Heart left ventricle (tissue), 16 donors: ENCODE measurements at regions not wholly inside any gene's neighbourhood (a gene's known extent, or its start where the extent isn't known, plus 50 kb on each side); places are given as distances from the start of the nearest gene placed in this dataset.

ENCODE experiments used
- ATAC-seq, 4 donors: fragments of 200-7000 bp; cut with Tn5 transposase; one replicate each; pipeline ENCODE4 v1.9.1; 2020 to 2022; ENCODE audit warnings: moderate library complexity in 4 of 4, mild to moderate bottlenecking in 3 of 4, moderate number of reproducible peaks in 1 of 4
- DNase-seq, 5 donors: peaks; one replicate each; pipeline ENCODE4 v3.0.0-alpha.2; 2020
- H3K27ac ChIP-seq, 12 donors: fragments of 200-600 bp; sonication (generic) in 4 of 12; one replicate each; pipeline versions ENCODE4 v1.5.0 to v1.8.0; 2016 to 2022; ENCODE audit warnings: mild to moderate bottlenecking in 2 of 12
- H3K27me3 ChIP-seq, 9 donors: fragments of 200-600 bp; sonication (generic) in 2 of 9; one replicate each; pipeline versions ENCODE4 v1.5.1 to v1.8.0; 2016 to 2022; ENCODE audit warnings: mild to moderate bottlenecking in 3 of 9
- H3K36me3 ChIP-seq, 9 donors: fragments of 200-600 bp; sonication (generic) in 2 of 9; one replicate each; pipeline versions ENCODE4 v1.5.0 to v1.8.0; 2018 to 2022; ENCODE audit warnings: mild to moderate bottlenecking in 2 of 9
- H3K4me1 ChIP-seq, 12 donors: fragments of 200-600 bp; sonication (generic) in 4 of 12; one replicate each; pipeline versions ENCODE4 v1.5.0 to v1.8.0; 2016 to 2022; ENCODE audit warnings: mild to moderate bottlenecking in 3 of 12
- H3K4me3 ChIP-seq, 12 donors: fragments of 200-600 bp; sonication (generic) in 4 of 12; one replicate each; pipeline versions ENCODE4 v1.5.0 to v1.8.0; 2017 to 2022; ENCODE audit warnings: mild to moderate bottlenecking in 9 of 12, moderate library complexity in 4 of 12
- H3K9me3 ChIP-seq, 12 donors: fragments of 200-600 bp; sonication (generic) in 4 of 12; one replicate each; pipeline versions ENCODE4 v1.5.0 to v1.8.0; 2016 to 2022; ENCODE audit warnings: mild to moderate bottlenecking in 1 of 12
- POLR2A ChIP-seq, 2 donors: fragments of 450-650 bp; IDR thresholded peaks; one replicate each; pipeline ENCODE4 v1.6.1; 2017; ENCODE audit warnings: antibody characterized with exemption in 2 of 2, mild to moderate bottlenecking in 2 of 2, moderate library complexity in 2 of 2
- WGBS, 4 donors: extraction: QIAGEN DNeasy Blood & Tissue Kit in 2 of 4; methylation state at CpG; one replicate each; pipeline versions ENCODE4 v1.1.5 to v1.1.7; 2013 to 2018; 5-methylcytosine and 5-hydroxymethylcytosine counted together
- intact Hi-C, 10 donors: fragments of 100-400 bp; cut with DNase I; formaldehyde crosslinking; loops; one replicate each; pipeline versions ENCODE4 v1.11.1 to v1.14.2; 2022
- TF ChIP-seq, protein P1 (sequence below), 12 donors: fragments of 200-600 bp; sonication (generic) in 4 of 12; IDR thresholded peaks; one replicate each; pipeline versions ENCODE4 v1.5.0 to v1.8.0; 2018 to 2022; ENCODE audit warnings: antibody characterized with exemption in 12 of 12, mild to moderate bottlenecking in 5 of 12
- donor health status: ischemic (EF 13 %, LVEDD 7.1; RV severe dilation, severe dysfunction).
- donor health status: healthy with polysubstance abuse.
- donor health status: DM: no; HTN: yes; CAD: no.
- donor health status: DM: no; HTN: no; CAD: no.
- donor health status: ischemic (EF 25% LVEDD 6.9; RV normal size, moderate dysfunction).
- donor health status: ischemic (EF 25% LVEDD 5.7; RV mildly dilated, moderate dysfunction).
- donor health status: healthy.
- donor health status: DM: yes; HTN: yes; CAD: no.
- donor health status: ischemic (EF 35%, LVEDD 5.7; RV mildly dilated, moderate dysfunction).
- donor health status: nonischemic (EF 11% LVEDD 7.7; RV severe dilation, severe dysfunction).
- donor health status: DM: yes; HTN: yes; CAD: no.
- donor health status: PGD.
- donor health status: ischemic (EF 29% LVEDD 5.4; RV normal size, mild dysfunction).
- donor health status: nonischemic (EF 23%, LVEDD 6.1; RV moderate dilation, normal function).

DNA sequence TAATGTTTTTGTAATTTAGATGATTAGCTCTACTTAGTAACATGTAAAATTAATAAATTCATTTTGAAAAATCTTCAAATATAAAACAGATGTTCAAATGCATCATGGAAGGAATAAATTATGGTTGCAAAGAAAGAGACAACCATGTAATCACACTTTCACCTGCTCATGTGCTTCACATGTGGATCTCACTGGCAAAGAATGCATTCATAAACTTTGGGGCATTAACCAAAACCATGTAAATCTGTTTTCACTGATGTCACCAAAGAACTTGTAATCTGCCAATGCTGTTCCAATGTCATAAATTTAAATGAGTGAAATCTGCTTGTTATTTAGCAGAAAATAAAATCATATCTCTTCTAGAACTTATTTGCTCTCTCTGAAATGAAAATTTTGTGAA lies 142.7 kb downstream of the TENT5A start:
- Histone ChIP-seq H3K4me3 (no peak overlapping the region), H3K27me3 (no peaks in the 10 kb centered on the region), H3K36me3 (no peaks in the 10 kb centered on the region), H3K4me1 (peaks cover 0 to 20% (median 4%) of the 10 kb centered on the region in 12 donors), H3K27ac (no peak overlapping the region), H3K9me3 (peaks cover 0 to under 1% (median 0%) of the 10 kb centered on the region in 12 donors)
- intact Hi-C loops: loop anchor here in 2 of 10 donors (10.0 kb wide), 2 partner anchors 135 to 405 kb away; no protein-coding TSS in a partner anchor
- no peak for TF ChIP-seq POLR2A (IDR thresholded peaks at IDR 0.05)
- TF ChIP-seq, protein P1, sequence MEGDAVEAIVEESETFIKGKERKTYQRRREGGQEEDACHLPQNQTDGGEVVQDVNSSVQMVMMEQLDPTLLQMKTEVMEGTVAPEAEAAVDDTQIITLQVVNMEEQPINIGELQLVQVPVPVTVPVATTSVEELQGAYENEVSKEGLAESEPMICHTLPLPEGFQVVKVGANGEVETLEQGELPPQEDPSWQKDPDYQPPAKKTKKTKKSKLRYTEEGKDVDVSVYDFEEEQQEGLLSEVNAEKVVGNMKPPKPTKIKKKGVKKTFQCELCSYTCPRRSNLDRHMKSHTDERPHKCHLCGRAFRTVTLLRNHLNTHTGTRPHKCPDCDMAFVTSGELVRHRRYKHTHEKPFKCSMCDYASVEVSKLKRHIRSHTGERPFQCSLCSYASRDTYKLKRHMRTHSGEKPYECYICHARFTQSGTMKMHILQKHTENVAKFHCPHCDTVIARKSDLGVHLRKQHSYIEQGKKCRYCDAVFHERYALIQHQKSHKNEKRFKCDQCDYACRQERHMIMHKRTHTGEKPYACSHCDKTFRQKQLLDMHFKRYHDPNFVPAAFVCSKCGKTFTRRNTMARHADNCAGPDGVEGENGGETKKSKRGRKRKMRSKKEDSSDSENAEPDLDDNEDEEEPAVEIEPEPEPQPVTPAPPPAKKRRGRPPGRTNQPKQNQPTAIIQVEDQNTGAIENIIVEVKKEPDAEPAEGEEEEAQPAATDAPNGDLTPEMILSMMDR (IDR thresholded peaks at IDR 0.05): no peak
- no peak for ATAC-seq
- DNase-seq: no peak

DNA sequence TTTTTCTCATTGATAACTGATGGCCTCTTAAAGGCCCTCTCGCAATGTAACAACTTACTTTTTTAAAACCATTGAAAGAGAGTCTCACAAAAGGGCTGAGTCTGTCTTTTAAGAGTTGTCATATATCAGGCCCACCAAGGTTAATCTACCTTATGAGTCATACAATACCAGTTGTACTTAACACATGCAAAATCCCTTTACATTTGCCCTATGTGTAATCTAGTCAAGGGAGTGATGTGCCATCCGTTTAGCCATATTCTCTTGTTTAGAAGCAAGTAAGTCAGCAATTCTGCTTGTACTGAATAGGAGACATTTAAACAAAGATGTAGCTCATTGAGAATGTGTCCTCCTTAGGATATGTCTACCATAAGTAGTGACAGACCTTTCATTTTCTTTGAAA lies 143.7 kb downstream of the TENT5A start:
- no peak for ATAC-seq
- no peak for DNase-seq
- Histone ChIP-seq H3K27ac (no peak overlapping the region), H3K4me3 (no peak overlapping the region), H3K9me3 (peaks cover 0 to 8% (median 0%) of the 10 kb centered on the region in 12 donors), H3K27me3 (no peaks in the 10 kb centered on the region), H3K4me1 (peaks cover 0 to 11% (median 0%) of the 10 kb centered on the region in 12 donors), H3K36me3 (no peaks in the 10 kb centered on the region)
- 86 to 96% (median 92%) methylated on average over 2 of the region's 2 CpGs for WGBS, 4 donors
- intact Hi-C loops: loop anchor here in 1 of 10 donors (10.0 kb wide), 1 partner anchor 136 kb away; no protein-coding TSS in a partner anchor
- no peak for TF ChIP-seq POLR2A (IDR thresholded peaks at IDR 0.05)
- TF ChIP-seq, protein P1 (IDR thresholded peaks at IDR 0.05): no peak

DNA sequence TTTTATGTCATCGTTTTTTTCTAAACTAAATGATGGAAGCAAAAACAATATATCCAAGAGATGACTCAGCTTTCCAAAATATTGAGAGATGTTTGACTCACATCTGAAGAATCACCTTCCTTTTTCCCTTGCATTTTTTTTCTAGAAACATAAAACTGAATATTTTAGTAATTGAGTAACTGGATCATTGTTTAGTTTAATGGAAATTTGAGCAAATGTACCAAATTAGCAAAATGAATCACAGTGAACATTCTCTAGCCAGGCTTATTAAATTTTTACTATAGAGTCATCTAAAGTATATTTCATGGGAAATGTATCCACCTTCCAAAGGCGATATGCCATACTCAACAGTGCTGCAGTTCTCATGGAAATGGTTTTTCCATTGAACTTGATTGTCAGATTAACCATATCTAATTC lies 145.5 kb downstream of the TENT5A start:
- Histone ChIP-seq H3K27me3 (no peaks in the 10 kb centered on the region), H3K36me3 (no peaks in the 10 kb centered on the region), H3K9me3 (peaks cover 0 to 9% (median 0%) of the 10 kb centered on the region in 12 donors), H3K27ac (no peak overlapping the region), H3K4me1 (peaks cover 0 to 4% (median 0%) of the 10 kb centered on the region in 12 donors), H3K4me3 (no peak overlapping the region)
- TF ChIP-seq, protein P1 (IDR thresholded peaks at IDR 0.05): no peak
- TF ChIP-seq POLR2A (IDR thresholded peaks at IDR 0.05): no peak
- intact Hi-C loops: loop anchor here in 1 of 10 donors (10.0 kb wide), 1 partner anchor 138 kb away; no protein-coding TSS in a partner anchor
- DNase-seq: no peak
- WGBS, 4 donors: 86 to 91% (median 88%) methylated on average over 2 of the region's 2 CpGs
- no peak for ATAC-seq

DNA sequence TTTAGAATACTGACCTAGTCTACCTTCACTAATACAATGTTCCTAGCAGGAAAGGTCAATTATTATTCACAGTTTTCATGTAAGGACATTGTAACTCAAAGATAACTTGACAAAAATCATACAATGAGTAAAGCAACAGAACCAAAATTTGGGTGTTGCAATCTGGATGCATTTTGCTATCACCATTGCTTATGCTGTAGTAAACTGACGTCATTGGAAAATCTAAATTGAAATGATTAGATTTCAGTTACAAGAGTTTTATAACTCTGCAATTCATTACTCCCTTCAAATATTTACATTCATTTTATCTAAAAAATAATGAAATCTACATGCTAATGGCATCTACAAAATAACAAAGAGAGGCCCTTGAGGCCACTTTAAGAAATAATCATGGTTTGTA lies 147.0 kb downstream of the TENT5A start:
- no peak overlapping the region for H3K4me3 ChIP-seq
- TF ChIP-seq, protein P1 (IDR thresholded peaks at IDR 0.05): no peak
- no peak for TF ChIP-seq POLR2A (IDR thresholded peaks at IDR 0.05)
- no peaks in the 10 kb centered on the region for H3K36me3 ChIP-seq
- no peak overlapping the region for H3K27ac ChIP-seq
- DNase-seq: no peak
- H3K4me1 ChIP-seq: peaks cover 0 to 4% (median 0%) of the 10 kb centered on the region in 12 donors
- ATAC-seq: no peak
- H3K27me3 ChIP-seq: no peaks in the 10 kb centered on the region
- 88 to 93% (median 90%) methylated on average over 1 of the region's 1 CpG for WGBS, 4 donors
- peaks cover 0 to 9% (median 0%) of the 10 kb centered on the region in 12 donors for H3K9me3 ChIP-seq
- intact Hi-C loops: loop anchor here in 1 of 10 donors (10.0 kb wide), 1 partner anchor 139 kb away; no protein-coding TSS in a partner anchor
